H1 (cell line): ENCODE measurements at regions not wholly inside any gene's neighbourhood (a gene's known extent, or its start where the extent isn't known, plus 50 kb on each side); places are given as distances from the start of the nearest gene placed in this dataset.

Source experiments
- CEBPB ChIP-seq: IDR thresholded peaks from 2 replicates; pipeline ENCODE4 v1.6.1; 2012; ENCODE audit warnings: low read depth, low read length
- CREB1 ChIP-seq: IDR thresholded peaks from 2 replicates; pipeline ENCODE4 v1.6.1; 2012; ENCODE audit warnings: inconsistent platforms
- E2F6 ChIP-seq: IDR thresholded peaks from 2 replicates; pipeline ENCODE4 v1.6.1; 2012; ENCODE audit warnings: inconsistent platforms
- EGR1 ChIP-seq: IDR thresholded peaks from 2 replicates; pipeline ENCODE4 v1.6.1; 2011; ENCODE audit warnings: low read depth, low read length, borderline replicate concordance
- FOSL1 ChIP-seq: IDR thresholded peaks from 2 replicates; pipeline ENCODE4 v1.6.1; 2011; ENCODE audit warnings: mild to moderate bottlenecking, low read depth, low read length, moderate library complexity; ENCODE audit not compliant: insufficient read depth
- KDM1A ChIP-seq: fragments of 200-600, 300-600 bp; sonication (generic); IDR thresholded peaks from 2 replicates; pipeline ENCODE4 v1.7.1; 2016; ENCODE audit warnings: mild to moderate bottlenecking, low read length, borderline replicate concordance
- MAX ChIP-seq: IDR thresholded peaks from 2 replicates; pipeline ENCODE4 v1.6.1; 2012; ENCODE audit warnings: inconsistent platforms
- POLR2A ChIP-seq, 2 experiments: IDR thresholded peaks; 1 replicate in 1 of 2; 2 replicates in 1 of 2; pipeline ENCODE4 v1.6.1; 2011; ENCODE audit warnings: low read depth in 2 of 2, low read length in 2 of 2, mild to moderate bottlenecking in 2 of 2; ENCODE audit errors: control extremely low read depth in 1 of 2
- SIN3A ChIP-seq, 2 experiments: IDR thresholded peaks in 1 of 2; conservative IDR thresholded peaks in 1 of 2; 2 replicates each; pipeline ENCODE4 v1.6.1; 2011 to 2012; ENCODE audit warnings: low read length in 2 of 2, improper control_type of control experiment in 1 of 2, low read depth in 1 of 2, mild to moderate bottlenecking in 1 of 2
- SIRT6 ChIP-seq: IDR thresholded peaks from one replicate; pipeline ENCODE4 v1.7.1; 2012; ENCODE audit warnings: low read length, inconsistent platforms
- SP1 ChIP-seq: IDR thresholded peaks from 2 replicates; pipeline ENCODE4 v1.6.1; 2011; ENCODE audit warnings: low read depth, low read length
- SUZ12 ChIP-seq: fragments of 200-600 bp; sonication (generic); IDR thresholded peaks from 2 replicates; pipeline ENCODE4 v1.6.1; 2012; ENCODE audit warnings: mild to moderate bottlenecking, inconsistent platforms, low read length, moderate library complexity, mixed read lengths
- TAF1 ChIP-seq: IDR thresholded peaks from 2 replicates; pipeline ENCODE4 v1.6.1; 2011; ENCODE audit warnings: mild to moderate bottlenecking, low read depth, low read length
- TF ChIP-seq, protein P1 (sequence below), 3 experiments: IDR thresholded peaks; 1 replicate in 2 of 3; 2 replicates in 1 of 3; pipeline versions ENCODE4 v1.5.1 to v1.6.1; 2011; ENCODE audit warnings: low read length in 3 of 3, mild to moderate bottlenecking in 3 of 3, inconsistent platforms in 2 of 3, low read depth in 1 of 3, moderate library complexity in 1 of 3; ENCODE audit not compliant: insufficient read depth in 1 of 3; ENCODE audit errors: control extremely low read depth in 1 of 3

GRCh38 chr12:59075968-59076490, 155.7 kb upstream of the LRIG3 start:
- TF ChIP-seq, protein P1, sequence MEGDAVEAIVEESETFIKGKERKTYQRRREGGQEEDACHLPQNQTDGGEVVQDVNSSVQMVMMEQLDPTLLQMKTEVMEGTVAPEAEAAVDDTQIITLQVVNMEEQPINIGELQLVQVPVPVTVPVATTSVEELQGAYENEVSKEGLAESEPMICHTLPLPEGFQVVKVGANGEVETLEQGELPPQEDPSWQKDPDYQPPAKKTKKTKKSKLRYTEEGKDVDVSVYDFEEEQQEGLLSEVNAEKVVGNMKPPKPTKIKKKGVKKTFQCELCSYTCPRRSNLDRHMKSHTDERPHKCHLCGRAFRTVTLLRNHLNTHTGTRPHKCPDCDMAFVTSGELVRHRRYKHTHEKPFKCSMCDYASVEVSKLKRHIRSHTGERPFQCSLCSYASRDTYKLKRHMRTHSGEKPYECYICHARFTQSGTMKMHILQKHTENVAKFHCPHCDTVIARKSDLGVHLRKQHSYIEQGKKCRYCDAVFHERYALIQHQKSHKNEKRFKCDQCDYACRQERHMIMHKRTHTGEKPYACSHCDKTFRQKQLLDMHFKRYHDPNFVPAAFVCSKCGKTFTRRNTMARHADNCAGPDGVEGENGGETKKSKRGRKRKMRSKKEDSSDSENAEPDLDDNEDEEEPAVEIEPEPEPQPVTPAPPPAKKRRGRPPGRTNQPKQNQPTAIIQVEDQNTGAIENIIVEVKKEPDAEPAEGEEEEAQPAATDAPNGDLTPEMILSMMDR (IDR thresholded peaks at IDR 0.05; ENCODE audit: control extremely low read depth in 1 of 3, insufficient read depth in 1 of 3, low read depth in 1 of 3, low read length in 3 of 3), result no peak
- TF ChIP-seq MAX, result no peak
- TF ChIP-seq SP1, result no peak
- TF ChIP-seq FOSL1, result no peak
- no peak for TF ChIP-seq POLR2A (IDR thresholded peaks at IDR 0.05; ENCODE audit: control extremely low read depth in 1 of 2, low read depth in 2 of 2, low read length in 2 of 2)
- TF ChIP-seq CREB1, result no peak
- TF ChIP-seq TAF1, result no peak
- TF ChIP-seq KDM1A, result no peak
- no peak for TF ChIP-seq EGR1
- TF ChIP-seq SIRT6, result no peak
- TF ChIP-seq SUZ12, result no peak
- TF ChIP-seq SIN3A (conservative IDR thresholded peaks at IDR 0.05 in 1 of 2, IDR thresholded peaks at IDR 0.05 in 1 of 2; ENCODE audit: low read depth in 1 of 2, low read length in 2 of 2), result no peak
- TF ChIP-seq E2F6, result no peak
- TF ChIP-seq CEBPB, result no peak
